ENCODE measurements at regions not wholly inside any gene's neighbourhood (a gene's known extent, or its start where the extent isn't known, plus 50 kb on each side); places are given as distances from the start of the nearest gene placed in this dataset.

GRCh38 chr13:104011505-104012241, 945.5 kb upstream of the SLC10A2 start:
- Histone ChIP-seq H3K36me3 (ENCODE audit: control insufficient read depth, insufficient read depth, low read length) (no peaks in the 10 kb centered on the region), H3K9me3 (ENCODE audit: control insufficient read depth, insufficient read depth, low read length) (no peaks in the 10 kb centered on the region), H3K4me1 (ENCODE audit: control insufficient read depth, insufficient read depth, low read length) (no peaks in the 10 kb centered on the region), H3K4me3 (ENCODE audit: low read depth, low read length) (no peak overlapping the region), H3K27me3 (ENCODE audit: control insufficient read depth, insufficient read depth, low read length) (no peaks in the 10 kb centered on the region), H3K27ac (ENCODE audit: low read depth, low read length) (no peak overlapping the region)
- DNase-seq (ENCODE audit: low read depth in 4 of 6, low spot score in 6 of 6), result peak in 2 of 6 donors; percentile 40 to 60
- 41% methylated on average over 8 of the region's 18 CpGs for WGBS (ENCODE audit: insufficient coverage)

GRCh38 chr13:104008541-104009435, 942.6 kb upstream of the SLC10A2 start:
- Histone ChIP-seq H3K27me3 (ENCODE audit: control insufficient read depth, insufficient read depth, low read length) (no peaks in the 10 kb centered on the region), H3K4me3 (ENCODE audit: low read depth, low read length) (no peak overlapping the region), H3K36me3 (ENCODE audit: control insufficient read depth, insufficient read depth, low read length) (no peaks in the 10 kb centered on the region), H3K4me1 (ENCODE audit: control insufficient read depth, insufficient read depth, low read length) (no peaks in the 10 kb centered on the region), H3K9me3 (ENCODE audit: control insufficient read depth, insufficient read depth, low read length) (no peaks in the 10 kb centered on the region), H3K27ac (ENCODE audit: low read depth, low read length) (no peak overlapping the region)
- DNase-seq (ENCODE audit: low read depth in 4 of 6, low spot score in 6 of 6), result no peak
- WGBS (ENCODE audit: insufficient coverage), result 38% methylated on average over 1 of the region's 8 CpGs

- no peaks in the 10 kb centered on the region for H3K9me3 ChIP-seq (ENCODE audit: control insufficient read depth, insufficient read depth, low read length)
- no peak overlapping the region for H3K27ac ChIP-seq (ENCODE audit: low read depth, low read length)
- no peaks in the 10 kb centered on the region for H3K27me3 ChIP-seq (ENCODE audit: control insufficient read depth, insufficient read depth, low read length)
- DNase-seq (ENCODE audit: low read depth in 4 of 6, low spot score in 6 of 6), result no peak
- H3K36me3 ChIP-seq (ENCODE audit: control insufficient read depth, insufficient read depth, low read length), result no peaks in the 10 kb centered on the region
- H3K4me3 ChIP-seq (ENCODE audit: low read depth, low read length), result no peak overlapping the region
- WGBS (ENCODE audit: insufficient coverage), result no CpG with 5 or more reads among the region's 4 CpGs
- H3K4me1 ChIP-seq (ENCODE audit: control insufficient read depth, insufficient read depth, low read length), result no peaks in the 10 kb centered on the region
Measured at GRCh38 chr13:104008075-104008474, 941.9 kb upstream of the SLC10A2 start.

GRCh38 chr13:104006625-104007075, 940.4 kb upstream of the SLC10A2 start:
- H3K4me3 ChIP-seq (ENCODE audit: low read depth, low read length), result no peak overlapping the region
- H3K9me3 ChIP-seq (ENCODE audit: control insufficient read depth, insufficient read depth, low read length), result no peaks in the 10 kb centered on the region
- peak in 2 of 6 donors; percentile 31 to 64 for DNase-seq (ENCODE audit: low read depth in 4 of 6, low spot score in 6 of 6)
- WGBS (ENCODE audit: insufficient coverage), result 40% methylated on average over 6 of the region's 9 CpGs
- H3K27ac ChIP-seq (ENCODE audit: low read depth, low read length), result no peak overlapping the region
- no peaks in the 10 kb centered on the region for H3K4me1 ChIP-seq (ENCODE audit: control insufficient read depth, insufficient read depth, low read length)
- no peaks in the 10 kb centered on the region for H3K36me3 ChIP-seq (ENCODE audit: control insufficient read depth, insufficient read depth, low read length)
- H3K27me3 ChIP-seq (ENCODE audit: control insufficient read depth, insufficient read depth, low read length), result no peaks in the 10 kb centered on the region

GRCh38 chr13:104004572-104004971, 938.4 kb upstream of the SLC10A2 start:
- H3K4me3 ChIP-seq (ENCODE audit: low read depth, low read length), result no peak overlapping the region
- no peaks in the 10 kb centered on the region for H3K27me3 ChIP-seq (ENCODE audit: control insufficient read depth, insufficient read depth, low read length)
- H3K4me1 ChIP-seq (ENCODE audit: control insufficient read depth, insufficient read depth, low read length), result no peaks in the 10 kb centered on the region
- H3K27ac ChIP-seq (ENCODE audit: low read depth, low read length), result no peak overlapping the region
- DNase-seq (ENCODE audit: low read depth in 4 of 6, low spot score in 6 of 6), result no peak
- no CpG with 5 or more reads among the region's 1 CpG for WGBS (ENCODE audit: insufficient coverage)
- H3K9me3 ChIP-seq (ENCODE audit: control insufficient read depth, insufficient read depth, low read length), result no peaks in the 10 kb centered on the region
- no peaks in the 10 kb centered on the region for H3K36me3 ChIP-seq (ENCODE audit: control insufficient read depth, insufficient read depth, low read length)

- WGBS (ENCODE audit: insufficient coverage), result no CpG with 5 or more reads among the region's 1 CpG
- no peak for DNase-seq (ENCODE audit: low read depth in 4 of 6, low spot score in 6 of 6)
- H3K4me3 ChIP-seq (ENCODE audit: low read depth, low read length), result no peak overlapping the region
- no peaks in the 10 kb centered on the region for H3K9me3 ChIP-seq (ENCODE audit: control insufficient read depth, insufficient read depth, low read length)
- H3K36me3 ChIP-seq (ENCODE audit: control insufficient read depth, insufficient read depth, low read length), result no peaks in the 10 kb centered on the region
- H3K27ac ChIP-seq (ENCODE audit: low read depth, low read length), result no peak overlapping the region
- no peaks in the 10 kb centered on the region for H3K27me3 ChIP-seq (ENCODE audit: control insufficient read depth, insufficient read depth, low read length)
- no peaks in the 10 kb centered on the region for H3K4me1 ChIP-seq (ENCODE audit: control insufficient read depth, insufficient read depth, low read length)
Measured at GRCh38 chr13:104002216-104002615, 936.0 kb upstream of the SLC10A2 start.

- H3K9me3 ChIP-seq (ENCODE audit: control insufficient read depth, insufficient read depth, low read length), result no peaks in the 10 kb centered on the region
- H3K4me3 ChIP-seq (ENCODE audit: low read depth, low read length), result no peak overlapping the region
- 71% methylated on average over 3 of the region's 3 CpGs for WGBS (ENCODE audit: insufficient coverage)
- peak in 1 of 6 donors; percentile 43 for DNase-seq (ENCODE audit: low read depth in 4 of 6, low spot score in 6 of 6)
- no peaks in the 10 kb centered on the region for H3K36me3 ChIP-seq (ENCODE audit: control insufficient read depth, insufficient read depth, low read length)
- H3K27me3 ChIP-seq (ENCODE audit: control insufficient read depth, insufficient read depth, low read length), result no peaks in the 10 kb centered on the region
- H3K4me1 ChIP-seq (ENCODE audit: control insufficient read depth, insufficient read depth, low read length), result no peaks in the 10 kb centered on the region
- no peak overlapping the region for H3K27ac ChIP-seq (ENCODE audit: low read depth, low read length)
Measured at GRCh38 chr13:104001766-104002165, 935.5 kb upstream of the SLC10A2 start.

GRCh38 chr13:103996733-103997132, 930.5 kb upstream of the SLC10A2 start:
- H3K27me3 ChIP-seq (ENCODE audit: control insufficient read depth, insufficient read depth, low read length), result no peaks in the 10 kb centered on the region
- H3K36me3 ChIP-seq (ENCODE audit: control insufficient read depth, insufficient read depth, low read length), result no peaks in the 10 kb centered on the region

GRCh38 chr13:103983948-103984347, 917.7 kb upstream of the SLC10A2 start:
- no peaks in the 10 kb centered on the region for H3K9me3 ChIP-seq (ENCODE audit: control insufficient read depth, insufficient read depth, low read length)
- no peak overlapping the region for H3K27ac ChIP-seq (ENCODE audit: low read depth, low read length)
- no peaks in the 10 kb centered on the region for H3K4me1 ChIP-seq (ENCODE audit: control insufficient read depth, insufficient read depth, low read length)
- H3K36me3 ChIP-seq (ENCODE audit: control insufficient read depth, insufficient read depth, low read length), result no peaks in the 10 kb centered on the region
- WGBS (ENCODE audit: insufficient coverage), result no CpG with 5 or more reads among the region's 3 CpGs
- H3K27me3 ChIP-seq (ENCODE audit: control insufficient read depth, insufficient read depth, low read length), result no peaks in the 10 kb centered on the region
- DNase-seq (ENCODE audit: low read depth in 4 of 6, low spot score in 6 of 6), result no peak
- H3K4me3 ChIP-seq (ENCODE audit: low read depth, low read length), result no peak overlapping the region

More at GRCh38 chr13:103996733-103997132, 930.5 kb upstream of the SLC10A2 start:
- no peak overlapping the region for H3K4me3 ChIP-seq (ENCODE audit: low read depth, low read length)
- H3K4me1 ChIP-seq (ENCODE audit: control insufficient read depth, insufficient read depth, low read length), result no peaks in the 10 kb centered on the region
- H3K27ac ChIP-seq (ENCODE audit: low read depth, low read length), result no peak overlapping the region
- WGBS (ENCODE audit: insufficient coverage), result no CpG with 5 or more reads among the region's 4 CpGs
- H3K9me3 ChIP-seq (ENCODE audit: control insufficient read depth, insufficient read depth, low read length), result no peaks in the 10 kb centered on the region
- DNase-seq (ENCODE audit: low read depth in 4 of 6, low spot score in 6 of 6), result no peak
